Mammary epithelial cell (primary cell): ENCODE measurements at regions not wholly inside any gene's neighbourhood (a gene's known extent, or its start where the extent isn't known, plus 50 kb on each side); places are given as distances from the start of the nearest gene placed in this dataset.

Source experiments
- CTCF ChIP-seq, 2 donors: IDR thresholded peaks in 1 of 2; conservative IDR thresholded peaks in 1 of 2; 2 replicates each; pipeline ENCODE4 v1.5.1; 2011 to 2012; ENCODE audit warnings: inconsistent platforms in 2 of 2, low read length in 2 of 2, mild to moderate bottlenecking in 2 of 2, control low read depth in 1 of 2, low read depth in 1 of 2; ENCODE audit not compliant: insufficient read depth in 1 of 2; ENCODE audit errors: extremely low read depth in 1 of 2
- EZH2 ChIP-seq: IDR thresholded peaks from 2 replicates; pipeline ENCODE4 v1.6.1; 2012; ENCODE audit warnings: low read length, inconsistent platforms, borderline replicate concordance

DNA sequence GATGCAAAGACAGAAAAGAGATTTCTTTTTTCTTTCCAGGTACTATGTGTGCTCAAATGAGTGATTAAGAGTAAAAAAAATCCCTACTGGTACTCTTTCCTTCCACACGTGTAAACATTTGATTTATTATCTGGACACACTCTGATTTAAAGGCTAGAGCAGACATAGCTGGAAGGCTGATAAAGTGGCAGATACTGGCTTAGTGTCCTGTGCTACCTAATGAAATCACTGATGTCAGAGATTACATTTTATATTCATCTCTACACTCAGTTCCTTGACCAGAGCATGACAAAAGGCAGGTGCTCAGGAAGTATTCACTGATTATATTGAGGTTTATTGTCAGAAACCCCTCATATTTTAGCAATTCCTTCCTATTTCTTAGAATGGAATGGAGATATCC, 136.6 kb upstream of the SLC38A2 start:
- no peak for TF ChIP-seq CTCF (conservative IDR thresholded peaks at IDR 0.05 in 1 of 2, IDR thresholded peaks at IDR 0.05 in 1 of 2; ENCODE audit: extremely low read depth in 1 of 2, insufficient read depth in 1 of 2, low read depth in 1 of 2, low read length in 2 of 2)
- no peak for TF ChIP-seq EZH2
